GM19023 (cell line): ENCODE measurements at regions not wholly inside any gene's neighbourhood (a gene's known extent, or its start where the extent isn't known, plus 50 kb on each side); places are given as distances from the start of the nearest gene placed in this dataset.
"Not testable (repeated sequence)": the region's sequence is repeated elsewhere in the genome, so short reads cannot be mapped to it uniquely, and the experiment has no call there.

Source experiments
- ATAC-seq: cut with Tn5 transposase; IDR thresholded peaks from one replicate; pipeline ENCODE4 v1.9.1; 2021; ENCODE audit warnings: mild to moderate bottlenecking, moderate library complexity; ENCODE audit not compliant: unreplicated experiment

DNA sequence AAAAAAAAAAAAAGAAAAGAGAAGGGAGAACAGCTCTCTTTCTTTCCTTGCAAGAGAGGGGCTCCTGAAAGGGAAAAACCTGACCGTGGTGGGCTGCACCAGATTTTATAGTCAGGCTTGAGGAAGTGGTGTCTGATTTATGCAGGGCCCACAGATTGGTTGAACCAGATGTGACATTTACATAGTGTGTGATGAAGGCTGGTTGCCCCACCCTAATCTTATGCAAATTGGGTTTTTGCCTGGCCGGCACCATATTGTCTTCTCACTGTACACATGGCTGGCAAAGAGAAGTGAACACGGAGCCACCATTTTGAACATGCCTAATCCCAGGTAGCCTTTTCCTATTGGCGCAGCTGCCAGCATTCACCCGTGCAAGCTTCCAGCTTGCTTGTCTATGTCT lies 154.4 kb downstream of the OXSM start:
- no peak for ATAC-seq

DNA sequence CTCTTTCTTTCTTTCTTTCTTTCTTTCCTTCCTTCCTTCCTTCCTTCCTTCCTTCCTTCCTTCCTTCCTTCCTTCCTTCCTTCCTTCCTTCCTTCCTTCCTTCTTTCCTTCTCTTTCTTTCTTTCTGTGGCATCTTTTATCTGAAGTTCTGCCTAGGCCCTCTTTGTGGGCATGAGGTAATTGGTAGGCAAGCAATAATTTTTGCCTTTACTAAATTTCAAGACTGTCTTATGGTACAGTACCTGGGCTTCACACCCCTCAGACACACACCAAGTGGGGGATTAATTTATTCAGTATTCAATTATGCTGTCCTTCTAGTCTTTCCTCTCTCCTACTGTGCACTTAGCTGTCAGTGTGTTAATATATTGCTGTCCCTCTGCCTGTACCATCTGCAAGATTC lies 155.5 kb downstream of the OXSM start:
- ATAC-seq = no peak

DNA sequence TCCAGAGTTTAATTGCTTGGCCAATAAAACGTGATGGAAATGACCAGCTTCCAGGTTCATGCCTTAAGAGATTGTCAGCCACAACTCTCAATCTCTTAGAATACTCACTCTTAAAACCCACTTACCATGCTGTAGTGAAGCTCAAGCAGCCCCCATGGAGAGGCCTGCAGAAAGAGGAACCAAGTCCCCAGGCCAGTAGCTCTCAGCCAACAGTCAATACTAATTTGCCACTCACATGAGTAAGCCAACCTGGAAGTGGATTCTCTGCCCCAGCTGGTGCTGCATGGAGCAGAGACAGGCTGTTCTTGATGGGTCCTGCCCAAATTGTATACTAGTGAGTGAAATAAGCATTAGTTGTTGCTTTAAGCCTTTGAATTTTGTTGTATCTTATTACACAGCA lies 155.9 kb downstream of the OXSM start:
- no peak for ATAC-seq

DNA sequence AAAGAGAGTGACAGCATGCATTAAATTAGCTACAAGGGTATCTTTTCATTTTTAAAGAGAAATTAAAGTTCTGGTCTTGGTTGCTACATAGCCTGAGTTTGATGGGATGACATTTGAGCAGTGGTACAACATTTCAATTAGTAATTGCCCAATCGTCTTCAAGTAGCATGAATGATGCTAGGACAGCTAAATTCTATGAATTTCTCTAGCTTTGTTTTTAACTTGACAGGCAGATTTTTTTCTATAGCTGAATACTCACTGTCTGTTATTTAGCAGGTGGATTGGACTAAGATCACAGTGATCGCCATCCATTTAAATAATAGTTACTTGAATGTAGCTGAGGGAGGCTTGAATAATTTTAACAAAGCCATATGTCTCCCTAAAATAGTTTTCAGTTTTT lies 162.2 kb downstream of the OXSM start:
- no peak for ATAC-seq

DNA sequence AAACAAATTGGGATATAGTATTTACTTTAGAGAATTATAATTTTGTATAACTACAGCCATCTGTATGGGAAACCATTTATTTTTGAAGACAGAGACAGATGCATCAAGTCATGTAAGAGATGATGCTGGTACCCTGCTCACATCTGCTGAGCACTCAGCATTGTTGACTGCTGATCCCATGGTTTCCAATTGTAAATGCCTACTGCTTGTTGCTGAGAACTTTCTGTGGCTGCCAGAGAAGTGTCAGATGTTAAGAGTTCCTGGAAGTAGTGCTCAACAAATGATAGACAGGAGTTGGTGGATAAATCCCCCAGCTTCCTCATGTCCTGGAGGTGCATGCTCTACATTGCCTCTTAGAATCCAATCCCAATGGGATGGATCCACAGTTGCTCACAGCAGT lies 167.1 kb downstream of the OXSM start:
- no peak for ATAC-seq

DNA sequence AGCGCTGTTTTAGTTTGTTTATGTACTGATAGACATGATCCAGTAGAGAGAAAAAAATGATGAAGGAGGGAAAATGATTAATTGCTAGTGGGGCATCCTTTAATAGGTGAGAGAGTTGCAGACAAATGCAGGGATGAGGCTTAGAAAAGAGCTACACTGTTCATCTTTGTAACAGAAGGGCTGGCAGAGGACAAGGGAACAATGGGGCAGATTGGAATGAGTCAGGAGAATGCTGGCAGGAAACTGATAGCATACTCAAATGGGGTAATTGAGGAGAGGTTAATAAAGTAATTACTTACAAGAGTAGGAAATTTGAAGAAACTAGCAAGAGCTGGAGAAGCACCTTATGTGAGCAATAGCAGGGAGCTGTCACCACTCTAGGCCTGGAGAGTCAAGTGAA lies 170.9 kb downstream of the OXSM start:
- ATAC-seq = no peak

DNA sequence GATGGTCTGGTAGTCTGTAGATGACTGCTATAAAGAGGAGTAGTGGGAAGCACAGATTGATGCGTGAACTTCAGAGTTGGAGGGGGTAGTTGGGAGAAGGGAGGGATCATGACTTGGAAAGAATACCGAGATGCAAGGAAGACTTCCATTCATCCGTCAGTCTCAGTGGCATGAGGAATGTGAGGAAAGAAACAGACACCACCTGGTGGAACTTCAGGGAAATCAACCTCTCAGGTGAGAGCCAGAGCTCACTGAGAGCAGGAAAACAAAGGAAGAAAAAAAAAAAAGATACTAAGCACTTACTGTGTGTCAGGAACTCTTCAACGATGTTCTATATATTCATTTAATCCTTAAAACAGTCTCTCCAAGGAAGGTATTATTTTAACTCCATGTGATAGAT lies 172.4 kb downstream of the OXSM start:
- no peak for ATAC-seq

DNA sequence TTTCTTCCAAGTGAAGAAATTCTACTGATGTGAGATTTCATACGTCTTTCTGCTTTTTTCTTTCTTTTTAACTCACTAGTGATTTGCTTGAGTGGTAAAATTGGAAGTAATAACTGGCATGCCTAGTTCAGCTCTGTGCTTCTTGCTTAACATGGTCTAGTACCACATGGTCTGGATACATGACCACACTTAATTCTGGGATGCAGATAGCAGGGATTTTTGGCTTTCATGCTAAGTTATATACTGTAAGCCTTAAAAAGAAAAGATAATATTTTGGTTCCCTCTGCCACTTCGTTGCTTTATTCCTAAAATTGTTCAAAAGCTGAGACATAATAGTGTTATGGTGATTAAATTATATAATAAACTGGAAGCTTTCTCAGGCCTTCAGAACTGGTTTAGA lies 174.3 kb downstream of the OXSM start:
- no peak for ATAC-seq

DNA sequence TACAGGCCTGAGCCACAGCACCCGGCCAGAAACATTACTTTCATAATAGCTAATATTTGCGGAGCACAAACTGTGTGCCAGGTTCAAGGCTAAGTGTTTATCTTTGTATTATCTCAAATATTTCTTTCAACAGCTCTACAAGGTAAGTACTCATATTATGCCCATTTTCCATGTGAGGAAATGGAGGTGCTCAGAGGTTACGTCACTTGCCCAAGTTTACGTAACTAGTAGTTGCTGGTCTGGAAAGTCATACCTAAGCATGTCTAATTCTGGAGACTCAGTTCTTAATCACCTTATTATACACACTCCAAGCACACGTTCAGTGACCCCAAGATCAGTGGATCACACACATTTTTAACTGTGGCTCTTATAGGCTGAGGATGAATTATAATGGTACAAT lies 177.5 kb downstream of the OXSM start:
- ATAC-seq = no peak

DNA sequence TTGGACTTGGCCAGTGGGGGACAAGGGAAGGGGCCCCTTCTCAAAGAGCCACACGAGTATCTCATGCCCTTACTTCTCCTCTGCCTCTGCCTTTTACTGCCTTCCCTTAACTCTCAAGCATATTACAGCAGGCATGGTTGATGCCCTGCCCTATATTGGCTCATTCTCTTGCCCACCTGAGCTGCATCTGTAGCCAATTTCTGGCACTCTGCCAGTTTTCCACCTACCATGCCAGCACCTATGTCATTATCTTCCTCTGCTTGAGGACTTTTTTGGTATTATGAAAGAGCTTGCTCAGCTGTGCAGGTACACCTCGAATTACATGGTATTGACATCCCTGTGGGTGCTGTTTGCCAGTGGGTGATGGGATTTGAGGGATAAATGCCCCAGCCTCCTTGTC lies 181.8 kb downstream of the OXSM start:
- no peak for ATAC-seq

DNA sequence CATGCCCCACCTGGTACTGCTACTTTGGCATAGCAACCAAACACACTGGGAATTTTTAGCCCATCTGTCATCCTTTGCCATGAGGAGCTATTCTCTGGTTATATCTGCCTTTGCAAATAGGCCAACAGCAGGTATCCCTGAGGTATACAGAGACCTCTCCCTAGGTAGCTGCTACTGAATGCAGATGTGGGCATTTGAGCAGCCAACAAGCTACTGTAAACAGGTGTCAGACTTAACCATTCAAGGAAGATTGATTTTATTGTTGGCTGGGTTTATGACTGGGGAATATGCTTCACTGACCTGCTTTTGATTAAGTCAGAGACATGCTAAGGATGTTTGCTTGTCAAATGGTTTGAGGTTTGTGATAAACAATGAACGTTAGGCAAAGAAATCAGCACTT lies 183.2 kb downstream of the OXSM start:
- ATAC-seq = no peak

DNA sequence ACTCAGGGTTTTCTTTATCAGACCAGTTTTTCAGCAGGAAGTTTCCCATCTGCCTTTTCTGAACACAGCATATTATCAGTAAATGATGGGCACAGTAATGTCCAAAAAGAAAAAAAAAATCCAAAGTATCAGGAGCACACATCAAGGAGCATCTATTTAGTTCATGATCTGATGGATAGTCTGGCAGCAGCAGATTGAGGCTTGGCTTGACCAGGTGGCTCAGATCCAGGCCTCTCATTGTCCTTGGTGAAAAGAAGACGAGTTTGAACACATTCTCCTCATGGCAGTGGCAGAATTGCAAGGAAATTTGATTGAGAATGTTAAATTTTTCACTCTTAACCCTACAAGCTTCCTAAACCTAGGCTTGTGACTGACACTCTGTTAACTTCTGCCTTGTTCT lies 192.9 kb downstream of the OXSM start:
- no peak for ATAC-seq

DNA sequence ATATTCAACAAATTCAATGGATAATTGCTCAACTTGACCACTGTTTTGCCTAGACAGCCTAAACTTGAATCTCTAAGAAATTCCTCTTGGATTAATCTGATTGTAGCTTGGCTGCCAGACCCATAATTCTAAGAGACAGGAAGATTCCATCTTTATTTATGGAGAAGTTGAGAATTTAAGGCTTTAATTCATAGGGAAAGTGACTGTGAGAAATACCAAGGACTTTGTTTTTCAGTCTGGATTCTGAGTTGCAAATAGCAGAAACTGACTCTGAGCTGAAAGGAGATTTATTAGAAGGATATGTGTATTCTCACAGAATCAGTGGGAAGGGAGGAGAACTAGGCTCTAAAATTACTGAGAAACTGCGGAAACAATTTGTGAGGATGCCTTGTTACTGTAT lies 195.7 kb downstream of the OXSM start:
- no peak for ATAC-seq

DNA sequence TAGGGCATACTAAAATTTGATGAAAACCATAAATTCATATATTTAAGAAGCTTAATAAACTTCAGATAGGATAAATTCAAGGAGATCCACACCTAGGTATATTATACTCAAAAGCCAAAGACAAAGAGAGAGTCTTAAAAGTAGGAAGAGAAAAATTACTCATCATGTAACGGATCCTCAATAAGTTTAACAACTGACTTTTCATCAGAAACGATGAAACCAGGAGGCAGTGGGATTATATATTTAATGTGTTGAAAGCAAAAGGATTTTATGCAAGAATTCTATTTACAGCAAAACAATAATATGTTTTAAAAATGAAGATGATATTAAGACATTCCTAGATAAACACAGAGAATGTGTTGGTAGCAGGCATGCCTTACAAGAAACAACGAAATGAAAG lies 202.7 kb downstream of the OXSM start:
- ATAC-seq = no peak

DNA sequence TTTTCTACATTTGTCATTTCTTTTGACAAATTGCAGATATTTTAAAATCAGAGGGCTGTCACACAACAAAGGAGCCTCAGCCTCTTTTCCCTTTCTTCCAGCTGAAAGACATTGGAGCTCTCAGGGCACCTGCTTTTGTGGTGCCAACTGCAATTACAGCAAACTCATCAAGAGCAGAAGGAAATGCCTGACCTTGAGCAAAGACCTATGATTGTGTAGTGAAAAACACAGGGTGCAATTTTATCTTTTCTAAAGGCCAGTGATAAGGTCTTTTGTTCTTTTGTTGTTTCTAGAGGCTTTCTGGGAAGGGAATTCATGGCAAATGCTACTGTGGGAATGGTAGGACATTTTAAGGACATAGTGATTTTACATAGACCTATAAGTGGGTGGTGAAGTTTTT lies 214.3 kb downstream of the OXSM start:
- no peak for ATAC-seq

DNA sequence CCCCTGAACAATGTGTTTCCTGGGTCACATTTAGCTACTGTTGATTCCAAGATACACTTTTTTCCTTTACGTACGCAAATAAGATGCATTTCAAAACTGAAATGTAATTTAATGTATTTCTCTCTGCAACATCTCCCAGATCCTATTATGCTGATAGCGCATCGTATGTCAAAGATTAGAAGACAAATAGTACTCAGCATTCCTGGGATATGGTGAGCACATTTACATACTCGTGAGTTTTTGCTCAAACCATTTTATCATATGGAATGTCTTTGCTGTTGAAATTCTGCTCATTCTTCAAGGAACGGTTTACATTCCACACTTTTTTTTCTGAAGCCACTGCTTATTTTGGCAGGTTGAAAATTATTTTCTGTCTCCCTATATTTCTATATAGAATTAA lies 221.4 kb downstream of the OXSM start:
- no peak for ATAC-seq

DNA sequence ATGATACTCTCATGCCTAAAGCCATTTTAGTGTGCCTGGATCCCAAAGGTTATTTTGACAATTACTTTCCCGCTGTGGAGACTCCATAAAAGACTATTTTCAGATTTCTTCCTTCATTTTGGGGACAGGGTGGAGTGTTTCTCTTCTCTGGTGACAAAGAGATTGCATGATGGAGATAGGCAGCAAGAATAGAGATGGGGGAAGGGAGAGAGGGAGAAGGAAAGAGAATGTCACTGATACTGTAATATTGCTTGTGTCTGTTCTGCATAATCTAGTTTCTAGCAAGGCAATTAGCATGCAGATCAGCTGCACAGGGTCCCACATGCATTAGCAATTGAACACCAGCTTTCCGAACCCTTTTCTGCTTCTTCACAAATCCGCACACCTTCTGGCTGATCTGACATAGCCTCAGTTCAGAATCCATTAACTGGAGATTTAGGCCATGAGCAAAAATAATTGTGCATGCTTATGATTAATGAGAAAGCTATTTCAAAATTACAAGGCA lies 222.4 kb downstream of the OXSM start:
- ATAC-seq = no peak

DNA sequence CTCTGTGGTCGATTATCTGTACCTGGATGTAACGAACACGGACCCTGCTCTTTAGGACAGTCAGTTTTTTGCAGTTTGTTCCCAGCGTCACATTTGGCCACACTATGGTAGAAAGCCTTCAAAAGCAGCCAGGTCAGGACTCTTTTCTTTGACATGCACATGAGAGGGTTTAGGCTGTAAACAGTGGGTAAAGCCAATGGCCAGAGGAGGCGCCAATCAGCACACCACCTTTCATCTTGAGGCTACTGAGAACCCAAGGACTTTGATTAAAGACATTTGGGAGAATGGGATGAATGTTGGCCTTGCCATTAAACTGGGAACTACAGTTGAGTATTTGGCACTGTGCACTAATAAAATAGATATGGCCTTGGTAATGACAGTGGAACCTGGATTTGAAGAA lies 225.9 kb downstream of the OXSM start:
- ATAC-seq = no peak

DNA sequence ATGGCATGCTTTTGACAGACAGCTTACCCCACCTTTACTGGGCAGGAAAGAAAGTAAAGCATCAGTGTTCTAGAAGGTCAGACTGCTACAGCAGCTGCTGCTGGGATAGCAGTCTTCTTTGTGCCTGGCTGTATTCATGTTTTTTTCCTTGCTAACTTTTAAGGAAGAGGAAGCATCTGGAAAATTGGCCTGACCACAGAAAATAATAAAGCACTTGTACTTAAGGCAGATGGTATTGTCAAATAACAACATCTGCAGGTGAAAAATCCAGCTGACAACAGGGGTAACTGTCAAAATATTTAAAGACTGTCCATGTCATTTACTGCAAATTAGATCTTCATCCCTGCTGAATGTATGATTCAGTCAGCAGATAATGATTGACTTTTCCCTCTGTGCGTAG lies 229.0 kb downstream of the OXSM start:
- ATAC-seq = no peak

DNA sequence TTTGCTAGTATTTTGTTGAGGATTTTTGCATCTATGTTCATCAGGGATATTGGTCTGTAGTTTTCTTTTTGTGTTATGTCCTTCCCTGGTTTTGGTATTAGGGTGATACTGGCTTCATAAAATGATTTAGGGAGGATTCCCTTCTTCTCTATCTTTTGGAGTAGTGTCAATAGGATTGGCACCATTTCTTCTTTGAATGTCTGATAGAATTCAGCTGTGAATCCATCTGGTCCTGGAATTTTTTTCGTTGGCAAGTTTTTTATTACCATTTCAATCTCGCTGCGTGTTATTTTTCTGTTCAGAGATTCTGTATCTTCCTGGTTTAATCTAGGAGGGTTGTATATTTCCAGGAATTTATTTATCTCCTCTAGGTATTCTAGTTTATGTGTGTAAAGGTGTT lies 234.3 kb downstream of the OXSM start:
- not testable (repeated sequence) for ATAC-seq

DNA sequence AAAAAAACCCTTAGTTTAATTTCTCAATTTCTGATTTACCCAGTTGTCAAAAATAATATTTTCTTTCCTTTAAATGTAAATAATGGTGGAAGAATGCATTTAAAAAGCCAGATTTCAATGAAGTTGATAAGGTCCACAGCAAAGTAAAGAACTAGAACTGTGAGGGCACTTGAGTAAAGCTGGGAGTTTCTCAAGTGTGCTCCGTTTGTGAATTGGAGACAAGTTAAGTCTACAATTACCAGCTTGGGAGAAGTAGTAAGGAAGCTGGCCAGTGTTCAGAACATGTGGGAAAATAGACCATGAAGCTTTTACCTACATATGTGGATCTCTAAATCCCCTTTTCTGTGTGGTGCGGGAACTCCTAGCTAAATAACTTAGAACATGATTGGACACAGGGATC lies 239.4 kb downstream of the OXSM start:
- ATAC-seq = no peak

DNA sequence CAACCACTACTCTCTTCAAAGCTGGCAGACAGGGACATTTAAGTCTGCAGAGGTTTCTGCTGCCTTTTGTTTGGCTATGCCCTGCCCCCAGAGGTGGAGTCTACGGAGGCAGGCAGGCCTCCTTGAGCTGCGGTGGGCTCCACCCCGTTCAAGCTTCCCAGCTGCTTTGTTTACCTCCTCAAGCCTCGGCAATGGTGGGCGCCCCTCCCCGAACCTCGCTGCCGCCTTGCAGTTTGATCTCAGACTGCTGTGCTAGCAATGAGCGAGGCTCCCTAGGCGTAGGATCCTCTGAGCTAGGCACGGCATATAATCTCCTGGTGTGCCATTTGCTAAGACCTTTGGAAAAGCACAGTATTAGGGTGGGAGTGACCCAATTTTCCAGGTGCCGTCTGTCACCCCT lies 252.2 kb downstream of the OXSM start:
- not testable (repeated sequence) for ATAC-seq

DNA sequence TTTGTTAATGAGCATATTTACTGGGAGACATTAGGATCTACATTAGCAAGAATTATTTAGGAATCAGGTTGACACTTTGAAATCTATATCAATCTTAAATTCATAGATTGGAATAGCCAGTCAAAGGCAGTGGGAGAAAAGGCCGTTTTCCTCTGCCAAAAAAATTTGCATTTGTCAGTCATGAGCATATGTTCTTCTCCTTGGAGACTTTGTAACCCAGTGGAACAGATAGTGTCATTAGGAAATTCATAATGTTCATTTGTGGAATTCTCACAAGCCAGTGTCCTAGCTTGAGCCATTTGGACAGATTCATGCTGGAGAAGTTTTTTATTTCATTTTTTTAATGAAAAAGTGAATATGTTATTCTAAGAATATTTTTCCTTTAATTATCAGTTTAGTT lies 260.1 kb downstream of the OXSM start:
- no peak for ATAC-seq

DNA sequence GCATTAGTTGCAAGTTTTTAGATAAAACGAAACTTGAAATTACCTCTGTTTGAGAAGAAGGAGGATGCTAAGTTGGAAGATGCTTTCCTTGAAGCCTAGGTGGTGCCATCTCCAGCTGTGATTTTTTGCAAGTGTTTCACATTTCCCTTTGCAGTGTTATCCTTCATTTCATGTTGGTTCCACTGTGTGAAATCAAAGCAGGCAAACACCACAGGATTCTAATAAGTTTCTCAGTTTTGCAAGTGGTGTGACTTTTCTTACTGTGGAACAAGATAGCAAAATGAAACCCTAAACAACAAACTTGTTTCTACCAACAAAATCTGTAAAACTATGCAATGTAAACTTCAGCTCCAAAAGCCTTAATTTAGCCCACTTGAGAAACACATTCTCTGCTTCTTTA lies 260.9 kb downstream of the OXSM start:
- no peak for ATAC-seq
